Thoracic aorta (tissue), 2 donors: ENCODE measurements at regions not wholly inside any gene's neighbourhood (a gene's known extent, or its start where the extent isn't known, plus 50 kb on each side); places are given as distances from the start of the nearest gene placed in this dataset.

Experiments
- ATAC-seq: fragments of 150-250 bp; one replicate; pipeline ENCODE4 v1.8.0; 2017; ENCODE audit warnings: low read depth; ENCODE audit not compliant: insufficient number of reproducible peaks, low FRiP score
- DNase-seq: peaks from one replicate; pipeline ENCODE4 v3.0.0-alpha.2; 2020; ENCODE audit warnings: low spot score
- H3K27ac ChIP-seq, 2 donors: fragments of 200-600 bp; sonication (generic); 1 replicate in 1 of 2; 2 replicates in 1 of 2; pipeline ENCODE4 v1.5.1; 2016; ENCODE audit warnings: mild to moderate bottlenecking in 2 of 2, moderate library complexity in 2 of 2
- H3K27me3 ChIP-seq: fragments of 200-600 bp; sonication (generic); replicated peaks from 2 replicates; pipeline ENCODE4 v1.6.0; 2016; ENCODE audit warnings: mild to moderate bottlenecking; ENCODE audit not compliant: insufficient read depth
- H3K36me3 ChIP-seq: fragments of 200-600 bp; sonication (generic); one replicate; pipeline ENCODE4 v1.5.1; 2016
- H3K4me1 ChIP-seq, 2 donors: fragments of 200-600 bp; sonication (generic); 1 replicate in 1 of 2; 2 replicates in 1 of 2; pipeline versions ENCODE4 v1.5.1 to v1.6.0; 2016; ENCODE audit warnings: low read depth in 2 of 2, mild to moderate bottlenecking in 1 of 2; ENCODE audit not compliant: control insufficient read depth in 1 of 2
- H3K4me3 ChIP-seq: fragments of 200-600 bp; sonication (generic); 2 replicates; pipeline ENCODE4 v1.5.1; 2016; ENCODE audit warnings: mild to moderate bottlenecking
- H3K9me3 ChIP-seq: fragments of 200-600 bp; sonication (generic); 2 replicates; pipeline ENCODE4 v1.5.1; 2016
- TF ChIP-seq, protein P1 (sequence below): fragments of 200-600 bp; sonication (generic); IDR thresholded peaks from one replicate; pipeline ENCODE4 v1.5.1; 2019; ENCODE audit warnings: antibody characterized with exemption

DNA sequence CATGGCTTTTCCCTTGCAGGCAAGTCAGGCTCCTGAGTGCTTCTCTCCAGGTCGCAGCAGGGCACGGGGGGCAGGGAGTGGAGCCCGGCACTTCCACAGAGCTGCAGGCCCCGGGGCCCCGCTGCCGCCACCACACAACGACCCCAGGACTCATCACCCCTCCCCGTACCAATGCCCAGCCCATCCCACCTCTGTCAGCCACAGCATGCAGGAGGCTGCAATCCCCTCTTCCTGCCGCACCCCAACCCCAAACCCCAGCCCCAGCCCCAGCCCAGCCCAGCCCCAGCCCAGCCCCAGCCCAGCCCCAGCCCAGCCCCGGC lies 288.0 kb downstream of the NDUFA10 start:
- Histone ChIP-seq H3K4me1 (no peaks in the 10 kb centered on the region), H3K27ac (no peak overlapping the region), H3K9me3 (no peaks in the 10 kb centered on the region), H3K27me3 (no peaks in the 10 kb centered on the region), H3K4me3 (no peak overlapping the region), H3K36me3 (no peaks in the 10 kb centered on the region)
- ATAC-seq: no peak
- DNase-seq: no peak
- TF ChIP-seq, protein P1, sequence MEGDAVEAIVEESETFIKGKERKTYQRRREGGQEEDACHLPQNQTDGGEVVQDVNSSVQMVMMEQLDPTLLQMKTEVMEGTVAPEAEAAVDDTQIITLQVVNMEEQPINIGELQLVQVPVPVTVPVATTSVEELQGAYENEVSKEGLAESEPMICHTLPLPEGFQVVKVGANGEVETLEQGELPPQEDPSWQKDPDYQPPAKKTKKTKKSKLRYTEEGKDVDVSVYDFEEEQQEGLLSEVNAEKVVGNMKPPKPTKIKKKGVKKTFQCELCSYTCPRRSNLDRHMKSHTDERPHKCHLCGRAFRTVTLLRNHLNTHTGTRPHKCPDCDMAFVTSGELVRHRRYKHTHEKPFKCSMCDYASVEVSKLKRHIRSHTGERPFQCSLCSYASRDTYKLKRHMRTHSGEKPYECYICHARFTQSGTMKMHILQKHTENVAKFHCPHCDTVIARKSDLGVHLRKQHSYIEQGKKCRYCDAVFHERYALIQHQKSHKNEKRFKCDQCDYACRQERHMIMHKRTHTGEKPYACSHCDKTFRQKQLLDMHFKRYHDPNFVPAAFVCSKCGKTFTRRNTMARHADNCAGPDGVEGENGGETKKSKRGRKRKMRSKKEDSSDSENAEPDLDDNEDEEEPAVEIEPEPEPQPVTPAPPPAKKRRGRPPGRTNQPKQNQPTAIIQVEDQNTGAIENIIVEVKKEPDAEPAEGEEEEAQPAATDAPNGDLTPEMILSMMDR: no peak

DNA sequence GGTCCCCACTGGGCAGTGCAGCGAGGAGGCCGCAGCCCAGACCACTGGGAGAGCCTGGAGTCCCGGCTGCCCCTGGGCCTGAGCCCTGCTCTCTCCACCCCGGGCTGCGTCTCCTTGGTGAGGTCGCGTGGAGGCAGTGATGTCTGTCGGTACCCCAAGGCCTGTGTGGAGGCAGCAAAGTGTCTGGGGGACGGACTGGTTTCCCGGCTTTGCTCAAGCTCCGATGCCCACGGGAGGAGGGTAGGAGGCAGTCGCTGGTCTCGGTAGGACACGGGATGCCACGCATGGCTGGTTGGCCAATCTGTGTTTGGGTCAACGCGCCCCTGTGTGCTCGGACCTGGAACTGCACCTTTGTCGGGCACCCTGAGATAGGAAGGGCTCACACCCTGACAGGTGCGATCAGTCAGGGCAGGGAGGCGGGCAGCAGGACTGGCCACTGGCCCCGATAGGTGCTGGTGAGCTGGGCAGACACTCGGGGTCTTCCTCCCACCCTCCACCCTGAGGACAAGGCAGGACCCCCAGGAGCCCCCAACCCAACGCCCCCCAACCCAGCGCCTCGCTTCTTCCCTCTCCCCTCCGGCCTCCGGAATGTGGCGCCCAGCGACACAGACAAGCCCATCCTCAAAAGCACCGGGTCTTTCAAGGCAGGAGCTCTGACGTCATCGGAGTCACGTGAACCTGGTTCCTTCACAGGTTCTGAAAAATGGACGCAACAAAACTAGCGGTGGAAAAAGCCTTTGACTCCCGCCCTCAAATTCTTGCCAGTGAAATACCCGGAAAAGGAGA lies 288.6 kb downstream of the NDUFA10 start:
- ATAC-seq (no peak), DNase-seq (no peak)
- H3K9me3 ChIP-seq: no peaks in the 10 kb centered on the region
- H3K27me3 ChIP-seq: no peaks in the 10 kb centered on the region
- TF ChIP-seq, protein P1: no peak
- H3K4me3 ChIP-seq: no peak overlapping the region
- H3K4me1 ChIP-seq: no peaks in the 10 kb centered on the region
- H3K36me3 ChIP-seq: no peaks in the 10 kb centered on the region
- no peak overlapping the region for H3K27ac ChIP-seq

DNA sequence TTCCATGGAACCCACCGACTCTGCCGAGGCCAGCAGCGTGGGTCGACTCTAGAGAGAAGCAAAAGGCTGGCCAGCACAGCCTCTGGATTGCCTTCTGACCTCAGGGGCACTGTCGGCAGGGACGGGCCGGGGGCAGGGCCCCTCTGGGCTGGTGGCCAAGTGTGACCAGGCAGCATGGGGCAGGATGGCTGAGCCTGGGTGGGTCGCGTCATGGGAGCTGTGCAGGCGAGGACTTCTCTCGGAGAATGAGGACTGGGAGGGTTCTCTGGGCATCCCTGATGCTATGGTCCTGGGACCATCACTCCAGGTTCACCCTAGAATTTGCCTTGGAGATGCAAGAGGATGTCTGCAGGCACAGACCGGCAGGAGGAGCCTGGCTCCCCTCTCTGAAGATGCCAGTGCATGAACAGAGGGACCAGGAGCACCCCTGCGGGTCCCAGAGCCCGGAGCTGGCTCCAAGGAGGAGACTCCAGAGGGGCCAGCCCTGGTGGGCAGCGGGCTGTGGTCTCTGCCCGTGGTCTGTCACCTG lies 289.2 kb downstream of the NDUFA10 start:
- no peaks in the 10 kb centered on the region for H3K4me1 ChIP-seq
- ATAC-seq: no peak
- H3K4me3 ChIP-seq: no peak overlapping the region
- no peak overlapping the region for H3K27ac ChIP-seq
- no peaks in the 10 kb centered on the region for H3K36me3 ChIP-seq
- DNase-seq: no peak
- TF ChIP-seq, protein P1: no peak
- H3K27me3 ChIP-seq: no peaks in the 10 kb centered on the region
- H3K9me3 ChIP-seq: no peaks in the 10 kb centered on the region

- no peaks in the 10 kb centered on the region for H3K9me3 ChIP-seq
- ATAC-seq (no peak), DNase-seq (no peak)
- H3K27ac ChIP-seq: no peak overlapping the region
- no peak overlapping the region for H3K4me3 ChIP-seq
- TF ChIP-seq, protein P1: no peak
- no peaks in the 10 kb centered on the region for H3K4me1 ChIP-seq
- H3K27me3 ChIP-seq: no peaks in the 10 kb centered on the region
- no peaks in the 10 kb centered on the region for H3K36me3 ChIP-seq
Observed at GRCh38 chr2:239735131-239735828, 289.9 kb downstream of the NDUFA10 start.

- ATAC-seq: no peak
- H3K36me3 ChIP-seq: no peaks in the 10 kb centered on the region
- no peak overlapping the region for H3K27ac ChIP-seq
- no peaks in the 10 kb centered on the region for H3K27me3 ChIP-seq
- H3K4me1 ChIP-seq: no peaks in the 10 kb centered on the region
- H3K4me3 ChIP-seq: no peak overlapping the region
- TF ChIP-seq, protein P1: no peak
- H3K9me3 ChIP-seq: no peaks in the 10 kb centered on the region
- no peak for DNase-seq
Observed at GRCh38 chr2:239734436-239735005, 290.6 kb downstream of the NDUFA10 start.
